Left lung (tissue), 4 donors: ENCODE measurements at regions not wholly inside any gene's neighbourhood (a gene's known extent, or its start where the extent isn't known, plus 50 kb on each side); places are given as distances from the start of the nearest gene placed in this dataset.

ENCODE experiments used
- ATAC-seq: fragments of 200-7000 bp; cut with Tn5 transposase; one replicate; pipeline ENCODE4 v1.9.1; 2020; ENCODE audit warnings: moderate library complexity
- DNase-seq, 4 donors: peaks; one replicate each; pipeline ENCODE4 v3.0.0-alpha.2; 2013 to 2020
- H3K27ac ChIP-seq, 2 donors: fragments of 200-600 bp; sonication (generic) in 1 of 2; one replicate each; pipeline versions ENCODE4 v1.5.0 to v1.8.0; 2020 to 2021
- H3K27me3 ChIP-seq, 2 donors: fragments of 200-600 bp; sonication (generic) in 1 of 2; one replicate each; pipeline versions ENCODE4 v1.5.0 to v1.8.0; 2020 to 2021
- H3K36me3 ChIP-seq, 2 donors: fragments of 200-600 bp; sonication (generic) in 1 of 2; one replicate each; pipeline versions ENCODE4 v1.5.0 to v1.8.0; 2020 to 2021
- H3K4me1 ChIP-seq, 2 donors: fragments of 200-600 bp; one replicate each; pipeline ENCODE4 v1.8.0; 2021
- H3K4me3 ChIP-seq, 2 donors: fragments of 200-600 bp; sonication (generic) in 1 of 2; one replicate each; pipeline versions ENCODE4 v1.5.0 to v1.8.0; 2020 to 2021; ENCODE audit warnings: mild to moderate bottlenecking in 1 of 2
- H3K9me3 ChIP-seq, 2 donors: fragments of 200-600 bp; sonication (generic) in 1 of 2; one replicate each; pipeline versions ENCODE4 v1.5.0 to v1.8.0; 2020 to 2021
- CTCF ChIP-seq, 2 donors: fragments of 200-600 bp; sonication (generic) in 1 of 2; IDR thresholded peaks; one replicate each; pipeline versions ENCODE4 v1.5.0 to v1.8.0; 2021; ENCODE audit warnings: antibody characterized with exemption in 2 of 2
- intact Hi-C, 2 donors: fragments of 100-400 bp; cut with DNase I; formaldehyde crosslinking; loops; one replicate each; pipeline versions ENCODE4 v1.11.2 to v1.14.2; 2022
- donor health status: DM: no; HTN: yes; CAD: no.
- donor health status: DM: no; HTN: no; CAD: no.

- ATAC-seq (peak; percentile 15), DNase-seq (peak in 2 of 4 donors; percentile 47 to 50)
- H3K36me3 ChIP-seq = no peaks in the 10 kb centered on the region
- H3K4me1 ChIP-seq = peaks cover 4 to 15% of the 10 kb centered on the region in 2 donors
- no peak for TF ChIP-seq CTCF (IDR thresholded peaks at IDR 0.05)
- H3K27me3 ChIP-seq = no peaks in the 10 kb centered on the region
- intact Hi-C loops = no loop called here
- H3K9me3 ChIP-seq = no peaks in the 10 kb centered on the region
- peak overlapping the region in 1 of 2 donors; percentile 74 for H3K27ac ChIP-seq
- H3K4me3 ChIP-seq = no peak overlapping the region
These were observed 181.4 kb downstream of the FGF18 start for GRCh38 chr5:171600741-171601265.

GRCh38 chr5:171601266-171601881 lies 181.9 kb downstream of the FGF18 start:
- no peak for TF ChIP-seq CTCF (IDR thresholded peaks at IDR 0.05)
- peak in 1 of 4 donors; percentile 56 for DNase-seq

DNA sequence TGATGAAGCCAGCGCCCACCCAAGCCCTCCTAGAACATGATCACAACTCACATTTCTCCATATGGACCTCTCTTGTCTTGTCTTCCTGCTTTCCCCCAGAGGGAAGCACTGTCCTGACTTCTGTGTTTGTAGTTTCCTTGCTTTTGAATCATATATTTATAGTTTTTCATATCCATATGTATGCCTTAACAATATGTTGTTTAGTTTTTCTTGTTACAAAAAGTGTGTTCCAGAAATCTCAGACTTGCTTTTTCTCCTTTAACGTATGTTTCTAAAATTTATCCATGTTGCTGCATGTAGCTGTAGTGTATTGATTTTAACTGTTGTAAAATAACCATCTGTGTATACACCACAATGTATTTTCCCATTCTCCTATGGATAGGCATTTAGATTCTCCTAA lies 182.0 kb upstream of the SMIM23 start:
- Histone ChIP-seq H3K27ac (no peak overlapping the region), H3K27me3 (no peaks in the 10 kb centered on the region), H3K36me3 (no peaks in the 10 kb centered on the region), H3K9me3 (no peaks in the 10 kb centered on the region), H3K4me1 (peaks cover 0 to 15% of the 10 kb centered on the region in 2 donors), H3K4me3 (no peak overlapping the region)
- ATAC-seq = no peak
- intact Hi-C loops = no loop called here
- TF ChIP-seq CTCF (IDR thresholded peaks at IDR 0.05) = no peak
- DNase-seq = no peak

More at GRCh38 chr5:171601266-171601881, 181.9 kb downstream of the FGF18 start:
- Histone ChIP-seq H3K4me3 (no peak overlapping the region), H3K4me1 (peaks cover 0 to 15% of the 10 kb centered on the region in 2 donors), H3K27me3 (no peaks in the 10 kb centered on the region), H3K36me3 (no peaks in the 10 kb centered on the region), H3K9me3 (no peaks in the 10 kb centered on the region), H3K27ac (peak overlapping the region in 1 of 2 donors; percentile 74)
- no peak for ATAC-seq
- intact Hi-C loops = no loop called here

GRCh38 chr5:171604195-171604594 lies 181.4 kb upstream of the SMIM23 start:
- ATAC-seq (no peak), DNase-seq (no peak)
- H3K4me1 ChIP-seq = peaks cover 0 to 15% of the 10 kb centered on the region in 2 donors
- H3K27me3 ChIP-seq = no peaks in the 10 kb centered on the region
- H3K4me3 ChIP-seq = no peak overlapping the region
- H3K36me3 ChIP-seq = no peaks in the 10 kb centered on the region
- intact Hi-C loops = no loop called here
- no peak for TF ChIP-seq CTCF (IDR thresholded peaks at IDR 0.05)
- H3K27ac ChIP-seq = no peak overlapping the region
- no peaks in the 10 kb centered on the region for H3K9me3 ChIP-seq

GRCh38 chr5:171606414-171607024 lies 179.1 kb upstream of the SMIM23 start:
- Histone ChIP-seq H3K36me3 (no peaks in the 10 kb centered on the region), H3K9me3 (no peaks in the 10 kb centered on the region), H3K27ac (no peak overlapping the region), H3K4me1 (peaks cover 0 to 2% of the 10 kb centered on the region in 2 donors), H3K4me3 (no peak overlapping the region), H3K27me3 (no peaks in the 10 kb centered on the region)
- no peak for ATAC-seq
- no peak for TF ChIP-seq CTCF (IDR thresholded peaks at IDR 0.05)
- no peak for DNase-seq
- intact Hi-C loops = no loop called here
